Endothelial cell of umbilical vein (primary cell): ENCODE measurements at regions not wholly inside any gene's neighbourhood (a gene's known extent, or its start where the extent isn't known, plus 50 kb on each side); places are given as distances from the start of the nearest gene placed in this dataset.

ENCODE experiments used
- BruUV-seq: library from RNA; stranded (reverse); fragments of 400-500 nt; replicated peaks from 2 replicates; lab custom pipeline; 2021; lab: Mats Ljungman, UMichigan
- CTCF ChIA-PET: fragments of 300-600, 350-600 bp; sonication (Branson Sonifier 250); formaldehyde crosslinking; loops from one replicate; lab custom pipeline; 2021; ENCODE audit warnings: antibody characterized with exemption, inconsistent platforms; lab: Charles Lee
- POLR2A ChIA-PET: fragments of 300-600, 350-600 bp; sonication (Branson Sonifier 250); formaldehyde crosslinking; loops from one replicate; lab custom pipeline; 2021; ENCODE audit warnings: antibody characterized with exemption, inconsistent platforms; lab: Charles Lee
- DNase-seq: peaks from one replicate; pipeline ENCODE4 v3.0.0-alpha.2; 2011; ENCODE audit warnings: low read depth, low spot score
- FAIRE-seq: peaks from 2 replicates; lab custom pipeline; 2011; peaks lifted over from hg19 to GRCh38; lab: Jason Lieb, UNC
- H2AFZ ChIP-seq: 2 replicates; pipeline ENCODE4 v1.6.0; 2012; ENCODE audit warnings: low read depth, low read length, control low read depth, inconsistent platforms
- H3K27ac ChIP-seq: 2 replicates; pipeline ENCODE4 v1.5.1; 2011; ENCODE audit warnings: low read depth, mild to moderate bottlenecking, control low read depth, low read length, moderate library complexity; ENCODE audit not compliant: insufficient read depth
- H3K27me3 ChIP-seq, 2 experiments: 2 replicates each; pipeline versions ENCODE4 v1.6.0 to v1.6.1; 2011; ENCODE audit warnings: low read length in 2 of 2, mixed read lengths in 1 of 2; ENCODE audit not compliant: control insufficient read depth in 2 of 2, insufficient read depth in 2 of 2
- H3K36me3 ChIP-seq, 2 experiments: 2 replicates in 1 of 2; 3 replicates in 1 of 2; pipeline ENCODE4 v1.5.1; 2011; ENCODE audit warnings: low read length in 2 of 2, mild to moderate bottlenecking in 1 of 2, moderate library complexity in 1 of 2; ENCODE audit not compliant: control insufficient read depth in 2 of 2, insufficient read depth in 2 of 2; ENCODE audit errors: extremely low read depth in 1 of 2
- H3K4me1 ChIP-seq: 3 replicates; pipeline ENCODE4 v1.5.1; 2011; ENCODE audit warnings: mild to moderate bottlenecking, low read length; ENCODE audit not compliant: control insufficient read depth, insufficient read depth; ENCODE audit errors: extremely low read depth
- H3K4me2 ChIP-seq: 2 replicates; pipeline ENCODE4 v1.6.1; 2011; ENCODE audit warnings: low read length, control low read depth, mixed read lengths; ENCODE audit not compliant: insufficient read depth
- H3K4me3 ChIP-seq, 3 experiments: fragments of 200-600 bp in 1 of 3; sonication (generic), shearing (Covaris generic) in 1 of 3; replicated peaks in 1 of 3; 2 replicates each; pipeline ENCODE4 v1.5.1; 2011 to 2016; ENCODE audit warnings: control low read depth in 3 of 3, low read length in 3 of 3, mild to moderate bottlenecking in 2 of 3, inconsistent platforms in 1 of 3, low read depth in 1 of 3, moderate library complexity in 1 of 3; ENCODE audit not compliant: insufficient read depth in 1 of 3
- H3K79me2 ChIP-seq: 2 replicates; pipeline ENCODE4 v1.6.0; 2012; ENCODE audit warnings: low read length, inconsistent platforms; ENCODE audit not compliant: control insufficient read depth, insufficient read depth
- H3K9ac ChIP-seq: replicated peaks from 2 replicates; pipeline ENCODE3; 2011; ENCODE audit warnings: low read length, control low read depth; ENCODE audit not compliant: insufficient read depth; ENCODE audit errors: extremely low read depth
- H3K9me1 ChIP-seq: replicated peaks from 3 replicates; pipeline ENCODE4 v1.6.0; 2011; ENCODE audit warnings: mild to moderate bottlenecking, low read length; ENCODE audit not compliant: control insufficient read depth, insufficient read depth; ENCODE audit errors: extremely low read depth
- H3K9me3 ChIP-seq: replicated peaks from 2 replicates; pipeline ENCODE4 v1.5.1; 2012; ENCODE audit warnings: low read length, inconsistent platforms; ENCODE audit not compliant: control insufficient read depth, insufficient read depth
- H4K20me1 ChIP-seq: replicated peaks from 2 replicates; pipeline ENCODE3; 2011; ENCODE audit warnings: mild to moderate bottlenecking, low read length; ENCODE audit not compliant: control insufficient read depth, insufficient read depth; ENCODE audit errors: extremely low read depth
- CTCF ChIP-seq, 2 donors: IDR thresholded peaks; 1 replicate in 1 of 2; 2 replicates in 1 of 2; pipeline ENCODE4 v1.5.1; 2011; ENCODE audit warnings: low read length in 2 of 2, mild to moderate bottlenecking in 2 of 2, moderate library complexity in 2 of 2, control low read depth in 1 of 2, inconsistent platforms in 1 of 2, low read depth in 1 of 2; ENCODE audit not compliant: insufficient read depth in 1 of 2; ENCODE audit errors: extremely low read depth in 1 of 2
- EZH2 ChIP-seq: IDR thresholded peaks from 2 replicates; pipeline ENCODE4 v1.6.1; 2012; ENCODE audit warnings: borderline replicate concordance, low read depth, mild to moderate bottlenecking, moderate library complexity, low read length, inconsistent platforms; ENCODE audit not compliant: severe bottlenecking
- FOS ChIP-seq: IDR thresholded peaks from 2 replicates; pipeline ENCODE4 v1.6.1; 2011; ENCODE audit warnings: mild to moderate bottlenecking, low read length, moderate library complexity, borderline replicate concordance; ENCODE audit not compliant: insufficient read depth
- GATA2 ChIP-seq: IDR thresholded peaks from 2 replicates; pipeline ENCODE4 v1.7.0; 2011; ENCODE audit warnings: low read depth, mild to moderate bottlenecking, moderate library complexity, mixed read lengths, low read length; ENCODE audit not compliant: insufficient read length, insufficient read depth
- JUN ChIP-seq: IDR thresholded peaks from 2 replicates; pipeline ENCODE4 v1.6.1; 2011; ENCODE audit warnings: borderline replicate concordance, low read depth; ENCODE audit not compliant: insufficient read length, insufficient read depth
- MAX ChIP-seq: IDR thresholded peaks from 2 replicates; pipeline ENCODE4 v1.6.1; 2011; ENCODE audit not compliant: insufficient read depth, insufficient read length
- MYC ChIP-seq: IDR thresholded peaks from one replicate; pipeline ENCODE4 v1.6.1; 2011; ENCODE audit warnings: mild to moderate bottlenecking, low read depth, low read length
- POLR2A ChIP-seq: IDR thresholded peaks from 2 replicates; pipeline ENCODE4 v1.6.1; 2012; ENCODE audit warnings: low read depth, mild to moderate bottlenecking, control low read depth, low read length
- POLR2AphosphoS5 ChIP-seq: IDR thresholded peaks from 2 replicates; pipeline ENCODE4 v1.6.1; 2012; ENCODE audit warnings: low read depth, mild to moderate bottlenecking, control low read depth, low read length, moderate library complexity; ENCODE audit not compliant: insufficient read depth
- dilution Hi-C: fragments of 300-500 bp; cut with MboI; formaldehyde crosslinking; loops from one replicate; pipeline ENCODE4 v1.15.0; 2019; ENCODE audit warnings: low sequenced_read_pairs; ENCODE audit not compliant: extremely low pct_ligation_motif_present
- intact Hi-C: fragments of 100-400 bp; cut with micrococcal nuclease; formaldehyde crosslinking; loops from one replicate; pipeline ENCODE4 v1.10.0; 2022

GRCh38 chr21:41631564-41632461, 123.9 kb upstream of the TMPRSS2 start:
- BruUV-seq, result no TSS peak
- intact Hi-C loops, result no loop called here
- no peaks in the 10 kb centered on the region for H3K4me1 ChIP-seq
- no peaks in the 10 kb centered on the region for H3K9me3 ChIP-seq
- no peak for TF ChIP-seq CTCF (IDR thresholded peaks at IDR 0.05; ENCODE audit: extremely low read depth in 1 of 2, insufficient read depth in 1 of 2, low read depth in 1 of 2, low read length in 2 of 2)
- no peak for TF ChIP-seq FOS
- TF ChIP-seq POLR2A, result no peak
- no peak for TF ChIP-seq MYC
- TF ChIP-seq EZH2, result no peak
- TF ChIP-seq JUN, result no peak
- no peak for TF ChIP-seq GATA2
- no peak for TF ChIP-seq MAX
- no peak for TF ChIP-seq POLR2AphosphoS5
- FAIRE-seq (no peak), DNase-seq (no peak)
- no peak overlapping the region for H3K9ac ChIP-seq
- H3K4me2 ChIP-seq, result no peak overlapping the region
- H3K36me3 ChIP-seq, result no peaks in the 10 kb centered on the region
- H3K9me1 ChIP-seq, result no peaks in the 10 kb centered on the region
- no peak overlapping the region for H3K27ac ChIP-seq
- no peaks in the 10 kb centered on the region for H4K20me1 ChIP-seq
- POLR2A ChIA-PET, result no interaction called here
- H3K79me2 ChIP-seq, result no peaks in the 10 kb centered on the region
- dilution Hi-C loops, result no loop called here
- no peaks in the 10 kb centered on the region for H3K27me3 ChIP-seq
- no peak overlapping the region for H3K4me3 ChIP-seq
- H2AFZ ChIP-seq, result no peak overlapping the region
- CTCF ChIA-PET, result interaction anchor here (1.8 kb wide), 1 partner anchor 22 kb away, joined by 5 read pairs; no protein-coding TSS in a partner anchor
